Keratinocyte (primary cell): ENCODE measurements at regions not wholly inside any gene's neighbourhood (a gene's known extent, or its start where the extent isn't known, plus 50 kb on each side); places are given as distances from the start of the nearest gene placed in this dataset.

ENCODE experiments used
- DNase-seq: peaks from one replicate; pipeline ENCODE4 v3.0.0-alpha.2; 2011; ENCODE audit warnings: low read depth, missing footprints, low spot score
- FAIRE-seq: peaks from 2 replicates; lab custom pipeline; 2011; peaks lifted over from hg19 to GRCh38; lab: Jason Lieb, UNC
- H2AFZ ChIP-seq: 2 replicates; pipeline ENCODE4 v1.6.0; 2012; ENCODE audit warnings: low read length, control low read depth, inconsistent platforms; ENCODE audit not compliant: control insufficient read depth
- H3K27ac ChIP-seq: 2 replicates; pipeline ENCODE4 v1.5.1; 2011; ENCODE audit warnings: low read length; ENCODE audit not compliant: control insufficient read depth, insufficient read depth
- H3K27me3 ChIP-seq: 3 replicates; pipeline ENCODE4 v1.6.0; 2011; ENCODE audit warnings: low read length; ENCODE audit not compliant: control insufficient read depth, insufficient read depth; ENCODE audit errors: extremely low read depth
- H3K36me3 ChIP-seq, 2 experiments: 2 replicates in 1 of 2; 3 replicates in 1 of 2; pipeline ENCODE4 v1.5.1; 2011; ENCODE audit warnings: low read length in 2 of 2, mild to moderate bottlenecking in 1 of 2; ENCODE audit not compliant: control insufficient read depth in 2 of 2, insufficient read depth in 2 of 2; ENCODE audit errors: extremely low read depth in 1 of 2
- H3K4me1 ChIP-seq: 3 replicates; pipeline ENCODE4 v1.5.1; 2011; ENCODE audit warnings: low read length; ENCODE audit not compliant: control insufficient read depth, insufficient read depth; ENCODE audit errors: extremely low read depth
- H3K4me2 ChIP-seq: 3 replicates; pipeline ENCODE4 v1.6.0; 2011; ENCODE audit warnings: low read depth, low read length; ENCODE audit not compliant: control insufficient read depth, insufficient read depth; ENCODE audit errors: extremely low read depth
- H3K4me3 ChIP-seq, 3 experiments: fragments of 200-600 bp in 1 of 3; sonication (generic) in 1 of 3; 2 replicates in 2 of 3; 3 replicates in 1 of 3; pipeline ENCODE4 v1.5.1; 2011 to 2016; ENCODE audit warnings: low read length in 3 of 3, mild to moderate bottlenecking in 3 of 3, control low read depth in 2 of 3, inconsistent platforms in 1 of 3, low read depth in 1 of 3, mixed read lengths in 1 of 3, mixed run types in 1 of 3, moderate library complexity in 1 of 3; ENCODE audit not compliant: control insufficient read depth in 2 of 3, insufficient read depth in 2 of 3; ENCODE audit errors: extremely low read depth in 1 of 3
- H3K79me2 ChIP-seq: 2 replicates; pipeline ENCODE4 v1.6.0; 2012; ENCODE audit warnings: low read length; ENCODE audit not compliant: control insufficient read depth, insufficient read depth
- H3K9ac ChIP-seq: 3 replicates; pipeline ENCODE4 v1.6.0; 2011; ENCODE audit warnings: low read length; ENCODE audit not compliant: control insufficient read depth, insufficient read depth; ENCODE audit errors: extremely low read depth
- H3K9me1 ChIP-seq: 3 replicates; pipeline ENCODE4 v1.6.0; 2011; ENCODE audit warnings: low read length; ENCODE audit not compliant: control insufficient read depth, insufficient read depth; ENCODE audit errors: extremely low read depth
- H3K9me3 ChIP-seq: 2 replicates; pipeline ENCODE4 v1.5.1; 2012; ENCODE audit warnings: low read depth, low read length; ENCODE audit not compliant: control insufficient read depth
- H4K20me1 ChIP-seq: 3 replicates; pipeline ENCODE4 v1.6.0; 2011; ENCODE audit warnings: low read length; ENCODE audit not compliant: control insufficient read depth, insufficient read depth; ENCODE audit errors: extremely low read depth
- CTCF ChIP-seq, 3 experiments: IDR thresholded peaks in 1 of 3; conservative IDR thresholded peaks in 1 of 3; optimal IDR thresholded peaks in 1 of 3; 2 replicates in 2 of 3; 3 replicates in 1 of 3; pipeline versions ENCODE3 to v1.5.1; 2011; ENCODE audit warnings: low read length in 3 of 3, mild to moderate bottlenecking in 3 of 3, moderate library complexity in 2 of 3, control low read depth in 1 of 3, inconsistent platforms in 1 of 3; ENCODE audit not compliant: insufficient read depth in 2 of 3; ENCODE audit errors: extremely low read depth in 1 of 3
- EZH2 ChIP-seq: IDR thresholded peaks from one replicate; pipeline ENCODE4 v1.6.1; 2012; ENCODE audit warnings: inconsistent platforms, mild to moderate bottlenecking, low read length, moderate library complexity
- dilution Hi-C: fragments of 300-500 bp; cut with MboI; formaldehyde crosslinking; loops from one replicate; pipeline ENCODE4 v1.7.0; 2020; ENCODE audit warnings: low sequenced_read_pairs; ENCODE audit not compliant: extremely low pct_ligation_motif_present

GRCh38 chr2:109059474-109060165 lies 69.4 kb upstream of the SH3RF3 start:
- dilution Hi-C loops, result no loop called here
- DNase-seq, result no peak
- Histone ChIP-seq H3K27me3 (peaks cover 19% of the 10 kb centered on the region), H3K4me3 (no peak overlapping the region), H3K9ac (no peak overlapping the region), H3K4me1 (peaks cover 19% of the 10 kb centered on the region), H4K20me1 (no peaks in the 10 kb centered on the region), H3K9me3 (no peaks in the 10 kb centered on the region), H3K4me2 (no peak overlapping the region), H2AFZ (no peak overlapping the region), H3K9me1 (no peaks in the 10 kb centered on the region), H3K79me2 (no peaks in the 10 kb centered on the region), H3K36me3 (no peaks in the 10 kb centered on the region), H3K27ac (no peak overlapping the region)
- no peak for TF ChIP-seq EZH2
- TF ChIP-seq CTCF (optimal IDR thresholded peaks at IDR 0.05 in 1 of 3, IDR thresholded peaks at IDR 0.05 in 1 of 3, conservative IDR thresholded peaks at IDR 0.05 in 1 of 3; ENCODE audit: extremely low read depth in 1 of 3, insufficient read depth in 2 of 3, low read length in 3 of 3), result no peak
- no peak for FAIRE-seq

GRCh38 chr2:109058802-109059201 lies 69.8 kb upstream of the EDAR start:
- Histone ChIP-seq H3K9me3 (no peaks in the 10 kb centered on the region), H3K27ac (no peak overlapping the region), H3K4me2 (no peak overlapping the region), H4K20me1 (no peaks in the 10 kb centered on the region), H3K9me1 (no peaks in the 10 kb centered on the region), H3K9ac (no peak overlapping the region), H3K36me3 (no peaks in the 10 kb centered on the region), H3K4me3 (no peak overlapping the region), H3K79me2 (no peaks in the 10 kb centered on the region), H2AFZ (no peak overlapping the region), H3K27me3 (peaks cover 19% of the 10 kb centered on the region), H3K4me1 (peaks cover 22% of the 10 kb centered on the region)
- TF ChIP-seq EZH2 (no peak), CTCF (optimal IDR thresholded peaks at IDR 0.05 in 1 of 3, IDR thresholded peaks at IDR 0.05 in 1 of 3, conservative IDR thresholded peaks at IDR 0.05 in 1 of 3; ENCODE audit: extremely low read depth in 1 of 3, insufficient read depth in 2 of 3, low read length in 3 of 3) (no peak)
- DNase-seq, result no peak
- FAIRE-seq, result no peak
- dilution Hi-C loops, result no loop called here
